T-helper 1 cell treated with Interleukin-12 subunit alpha and Interleukin-12 subunit beta and Interleukin-4 antibody, amounts not matched to agents 30 ng/mL and 1 ng/mL, for 36 hours (primary cell): ENCODE measurements at regions not wholly inside any gene's neighbourhood (a gene's known extent, or its start where the extent isn't known, plus 50 kb on each side); places are given as distances from the start of the nearest gene placed in this dataset.
"Not testable (repeated sequence)": the region's sequence is repeated elsewhere in the genome, so short reads cannot be mapped to it uniquely, and the experiment has no call there.

Source experiments
- intact Hi-C: fragments of 100-400 bp; cut with micrococcal nuclease; formaldehyde crosslinking; loops from one replicate; pipeline ENCODE4 v1.15.1; 2024

DNA sequence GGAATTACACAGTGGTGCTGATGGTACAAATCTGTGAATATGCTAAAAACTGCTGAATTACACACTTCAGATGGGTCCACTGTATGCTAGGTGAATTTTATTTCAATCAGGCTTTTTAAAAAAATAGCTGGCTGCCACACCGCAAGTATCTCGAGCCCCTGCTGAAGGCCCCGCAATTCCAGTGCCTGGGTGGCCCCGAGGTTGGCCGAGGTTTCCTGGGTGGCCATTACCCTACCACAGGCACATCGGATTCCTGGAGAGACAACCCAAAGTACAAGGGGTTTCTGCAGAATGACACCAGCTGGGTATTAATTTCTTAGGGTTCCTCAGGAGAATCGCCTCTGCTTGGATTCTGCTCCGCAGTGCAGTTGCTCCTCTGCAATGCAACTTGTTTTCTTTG, 127.8 kb downstream of the C16orf95 start:
- intact Hi-C loops, result no loop called here

DNA sequence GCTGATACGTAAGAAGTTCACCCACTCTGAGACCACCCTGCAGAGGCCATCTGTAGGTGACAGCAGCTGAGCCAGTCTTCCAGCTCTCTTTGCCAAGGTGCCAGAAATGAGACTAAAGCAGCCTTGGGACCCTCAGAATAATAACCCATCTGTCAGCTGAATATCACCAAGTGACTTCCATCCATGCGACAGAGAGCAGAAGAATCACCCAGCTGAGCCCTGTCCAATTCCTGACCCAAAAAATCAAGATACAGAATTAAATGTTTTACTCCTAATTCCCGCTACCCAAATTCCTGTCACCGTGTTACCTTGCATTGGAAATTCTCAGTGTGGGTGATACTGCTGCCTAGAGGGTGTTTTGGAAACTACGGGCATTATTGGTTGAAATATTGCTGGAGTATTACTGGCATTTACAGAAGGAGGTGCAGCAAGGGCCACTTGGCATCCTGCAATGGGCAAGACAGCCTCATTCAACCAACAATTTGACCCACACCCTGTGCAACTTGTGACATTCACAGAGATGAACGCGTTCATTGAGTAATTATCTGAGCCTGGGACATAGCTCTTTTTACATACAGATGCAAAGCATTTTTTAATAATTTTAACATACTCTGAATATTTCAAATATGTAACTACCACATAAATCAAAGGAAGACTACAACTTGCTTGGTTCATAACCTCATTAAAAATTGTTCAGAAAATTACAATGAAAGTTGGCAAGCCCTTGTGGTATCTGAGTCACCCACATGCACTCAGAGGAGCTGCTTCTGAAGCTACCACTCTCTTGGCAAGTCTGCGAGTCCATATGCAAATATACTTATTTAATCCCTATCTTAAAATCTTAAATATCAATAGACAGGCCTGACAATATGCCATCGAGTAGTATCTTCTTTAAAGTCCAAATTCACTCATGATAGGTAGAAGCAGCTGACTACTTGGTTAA, 126.6 kb downstream of the C16orf95 start:
- intact Hi-C loops, result no loop called here

DNA sequence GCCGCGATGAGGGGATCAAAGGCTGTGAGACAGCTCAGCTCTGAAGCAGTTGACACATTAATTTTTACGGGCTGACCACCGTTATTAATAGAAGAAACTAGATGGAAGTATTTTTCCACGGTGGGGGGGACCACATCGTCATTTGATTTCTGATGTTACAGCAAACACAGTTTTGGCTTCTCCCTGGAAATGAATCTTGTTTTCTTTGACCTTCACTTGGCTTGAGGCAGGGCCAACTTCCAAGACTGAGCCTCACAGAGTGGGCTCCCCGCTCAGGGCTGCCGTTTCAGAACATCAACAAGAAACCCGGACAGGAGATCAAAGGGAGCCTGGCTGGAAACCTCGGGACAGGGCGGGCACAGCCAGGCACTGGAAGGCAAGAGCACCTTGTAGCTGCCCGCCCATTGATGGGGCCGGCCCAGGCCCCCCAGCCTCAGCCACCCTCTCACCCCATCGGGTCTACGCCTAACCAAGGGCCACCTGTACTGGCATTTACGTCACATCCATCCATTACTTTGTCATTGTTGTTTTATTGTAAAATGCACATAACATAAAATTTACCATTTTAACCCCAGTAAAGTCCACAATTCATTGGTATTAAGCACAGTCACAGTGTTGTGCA, 124.6 kb downstream of the C16orf95 start:
- intact Hi-C loops, result no loop called here

DNA sequence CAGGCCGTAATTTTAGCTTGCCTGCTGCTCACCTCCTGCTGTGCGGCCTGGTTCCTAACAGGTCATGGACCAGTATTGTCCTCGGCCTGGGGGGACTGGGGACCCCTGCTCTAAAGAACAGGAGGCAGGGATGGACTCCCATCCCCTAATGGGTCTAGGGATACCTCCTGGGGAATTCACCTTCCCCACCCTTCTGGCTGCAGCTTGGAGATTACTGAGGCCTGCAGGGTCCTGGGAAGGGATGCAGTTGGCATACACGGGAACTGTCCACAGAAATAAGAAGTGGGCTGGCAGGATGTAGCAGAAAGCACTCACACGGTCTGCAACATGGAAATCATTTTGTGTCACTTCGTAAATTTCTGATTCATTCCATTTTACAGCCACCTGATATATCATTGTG, 123.0 kb downstream of the C16orf95 start:
- intact Hi-C loops, result no loop called here

DNA sequence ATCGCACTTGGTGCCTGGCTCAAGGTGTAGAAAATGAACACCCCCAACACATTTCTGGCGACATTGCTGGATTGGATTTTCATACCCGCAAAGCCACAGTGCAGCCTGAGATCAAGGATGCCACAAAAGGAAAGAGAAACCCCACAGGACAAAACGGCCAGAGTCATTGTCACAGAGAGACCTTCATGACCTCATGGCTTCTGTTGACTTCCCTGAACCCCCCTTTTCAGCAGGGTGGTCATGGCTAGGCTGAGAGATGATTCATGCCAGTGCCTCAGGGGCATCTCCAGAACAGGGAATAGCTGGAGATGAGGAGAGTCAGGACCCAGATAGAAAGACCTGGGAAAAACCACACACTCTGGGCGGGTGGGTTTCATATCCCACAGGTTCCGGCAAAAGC, 122.0 kb downstream of the C16orf95 start:
- intact Hi-C loops, result no loop called here

DNA sequence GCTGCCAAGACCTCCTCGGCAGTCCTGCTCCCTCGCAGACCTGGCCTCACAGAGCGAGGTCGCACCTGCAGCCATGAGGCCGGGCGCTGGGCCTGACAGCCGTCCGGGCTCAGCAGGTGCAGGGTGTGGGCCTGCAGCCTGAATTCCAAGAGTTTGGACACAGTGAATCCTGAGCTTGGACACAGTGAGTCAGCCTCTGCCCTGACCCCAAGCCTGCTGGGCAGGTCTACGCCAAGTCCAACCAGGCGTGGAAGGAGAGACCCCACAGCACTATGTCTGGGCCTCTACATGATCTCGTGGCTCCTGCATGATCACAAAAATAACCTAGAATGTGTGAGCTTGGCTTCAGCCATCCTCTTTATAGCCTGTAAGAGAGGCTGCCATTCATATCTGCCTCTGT, 121.0 kb downstream of the C16orf95 start:
- intact Hi-C loops, result no loop called here

DNA sequence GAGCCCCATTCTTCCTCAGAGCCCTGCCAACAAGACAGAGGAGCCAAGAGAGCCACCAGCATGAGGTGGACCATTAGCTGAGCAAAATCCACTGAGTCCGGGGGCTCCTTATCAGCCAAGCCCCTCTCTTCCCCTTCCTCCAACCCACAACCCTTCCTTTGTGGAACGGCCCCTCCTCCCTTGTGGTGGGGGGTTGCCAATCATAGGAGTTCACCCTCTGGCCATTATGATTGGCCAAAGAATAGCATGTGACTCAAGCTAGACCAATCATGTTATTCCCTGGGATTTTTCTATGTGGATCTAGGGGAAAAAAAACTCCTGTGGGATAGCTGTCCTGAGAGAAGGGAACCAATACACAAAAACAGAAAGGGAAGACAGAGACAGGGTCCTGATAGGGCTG, 120.5 kb downstream of the C16orf95 start:
- intact Hi-C loops, result no loop called here

DNA sequence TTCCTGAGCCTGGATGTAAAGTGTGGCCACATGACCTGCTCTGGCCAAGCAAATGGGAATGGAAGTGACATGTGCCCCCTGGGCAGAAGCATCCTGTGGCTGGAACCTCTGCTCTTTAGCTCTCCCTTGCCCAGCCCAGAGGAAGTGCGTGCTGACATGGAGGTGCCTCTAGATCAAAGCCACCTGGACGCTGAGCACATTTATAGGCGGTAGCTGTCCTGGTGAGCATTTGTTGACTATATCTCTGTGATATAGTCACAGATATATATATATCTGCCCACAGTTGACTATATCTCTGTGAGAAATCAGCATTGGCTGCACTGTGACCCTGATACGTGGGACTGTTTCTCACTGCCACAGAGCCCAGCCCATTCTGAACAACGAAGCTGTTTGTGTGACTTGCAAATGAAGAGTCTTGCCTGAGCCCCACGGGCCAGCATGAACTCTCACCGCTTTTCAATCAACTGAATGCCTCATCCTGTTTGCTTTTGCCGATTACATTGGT, 118.8 kb downstream of the C16orf95 start:
- intact Hi-C loops, result no loop called here

DNA sequence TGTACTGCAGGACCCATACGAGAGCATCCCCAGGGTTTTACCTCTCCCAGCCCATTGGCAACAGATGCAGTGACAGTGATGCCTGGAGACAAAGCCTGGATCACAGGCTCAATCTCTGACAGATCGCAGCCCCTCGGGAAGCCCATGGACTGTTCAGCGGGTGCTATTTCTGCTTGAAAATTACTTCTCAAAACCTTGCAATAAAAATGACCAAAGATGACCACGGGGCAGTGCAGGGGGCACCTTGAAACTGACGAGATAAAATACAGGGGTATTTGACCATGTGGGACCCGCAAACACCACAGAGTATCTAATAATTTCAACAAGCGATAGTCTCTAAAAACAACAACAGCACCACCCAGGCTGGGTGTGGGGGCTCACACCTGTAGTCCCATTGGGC, 118.3 kb downstream of the C16orf95 start:
- intact Hi-C loops, result no loop called here

DNA sequence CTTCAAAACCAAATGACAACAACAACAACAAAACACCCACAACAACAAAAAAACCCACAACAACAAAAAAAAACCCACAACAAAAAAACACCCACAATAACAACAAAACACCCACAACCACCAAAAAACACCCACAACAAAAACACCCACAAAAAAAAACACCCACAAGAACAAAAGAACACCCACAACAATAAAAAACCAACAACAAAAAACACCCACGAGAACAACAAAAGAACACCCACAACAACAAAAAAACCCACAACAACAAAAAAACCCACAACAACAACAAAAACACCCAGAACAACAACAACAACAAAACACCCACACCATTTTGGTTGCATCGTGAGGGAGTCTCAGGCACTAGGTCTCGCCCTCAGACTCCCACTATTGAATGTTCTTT, 117.8 kb downstream of the C16orf95 start:
- intact Hi-C loops, result no loop called here

DNA sequence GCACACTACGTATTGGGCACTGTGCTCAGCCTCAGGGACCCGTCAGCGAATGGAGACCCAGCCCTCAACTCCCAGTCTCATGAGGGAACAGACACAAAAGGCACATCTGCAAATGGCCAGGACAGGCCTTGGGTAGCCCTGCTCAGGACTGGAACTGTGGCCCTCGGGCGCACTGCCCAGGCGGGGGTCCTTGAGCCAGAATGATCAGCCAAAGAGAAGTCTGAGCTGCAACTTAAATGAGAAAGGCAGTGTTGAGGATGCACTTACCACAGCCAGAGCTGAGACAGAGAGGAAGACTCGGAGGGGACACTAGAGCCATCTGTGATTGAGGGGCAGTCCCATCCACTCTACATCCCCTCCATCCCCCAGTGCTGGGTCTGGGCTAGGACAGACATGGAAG, 117.3 kb downstream of the C16orf95 start:
- intact Hi-C loops, result loop anchor here (5.0 kb wide), 2 partner anchors 437 to 638 kb away; no protein-coding TSS in a partner anchor

DNA sequence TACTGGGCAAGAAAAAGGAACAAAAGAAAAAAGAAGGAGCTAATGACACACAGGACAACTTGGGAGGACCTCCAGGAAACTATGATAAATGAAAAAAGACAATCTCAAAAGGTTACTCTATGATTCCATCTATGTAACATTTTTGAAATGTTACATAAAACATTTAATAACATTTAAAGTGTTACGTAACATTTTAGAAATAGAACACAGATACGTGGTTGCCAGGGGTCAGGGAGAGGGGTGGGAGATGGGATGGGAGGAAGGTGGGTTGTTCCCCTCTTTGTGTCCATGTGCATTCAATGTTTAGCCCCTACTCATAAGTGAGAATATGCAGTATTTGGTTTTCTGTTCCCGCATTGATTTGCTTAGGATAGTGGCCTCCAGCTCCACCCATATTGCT, 116.6 kb downstream of the C16orf95 start:
- intact Hi-C loops, result loop anchor here (5.0 kb wide), 2 partner anchors 437 to 638 kb away; no protein-coding TSS in a partner anchor

DNA sequence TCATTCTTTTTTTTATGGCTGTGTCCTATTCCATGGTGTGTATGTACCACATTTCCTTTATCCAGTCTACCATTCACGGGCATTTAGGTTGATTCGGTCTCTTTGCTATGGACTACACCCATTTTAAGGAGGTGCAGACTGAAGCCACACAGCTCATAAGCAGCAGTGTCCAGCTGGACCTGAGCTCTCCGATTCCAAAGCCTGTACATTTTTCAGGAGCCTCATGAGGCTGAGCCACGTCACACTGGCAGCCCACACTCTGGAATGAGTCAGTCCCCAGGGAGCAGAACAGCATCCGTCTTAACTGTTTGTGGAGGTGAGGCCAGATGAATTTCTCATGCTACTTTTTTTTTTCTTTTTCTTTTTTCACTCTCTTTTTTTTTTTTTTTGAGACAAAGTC, 116.1 kb downstream of the C16orf95 start:
- intact Hi-C loops, result loop anchor here (5.0 kb wide), 2 partner anchors 436 to 639 kb away; no protein-coding TSS in a partner anchor

DNA sequence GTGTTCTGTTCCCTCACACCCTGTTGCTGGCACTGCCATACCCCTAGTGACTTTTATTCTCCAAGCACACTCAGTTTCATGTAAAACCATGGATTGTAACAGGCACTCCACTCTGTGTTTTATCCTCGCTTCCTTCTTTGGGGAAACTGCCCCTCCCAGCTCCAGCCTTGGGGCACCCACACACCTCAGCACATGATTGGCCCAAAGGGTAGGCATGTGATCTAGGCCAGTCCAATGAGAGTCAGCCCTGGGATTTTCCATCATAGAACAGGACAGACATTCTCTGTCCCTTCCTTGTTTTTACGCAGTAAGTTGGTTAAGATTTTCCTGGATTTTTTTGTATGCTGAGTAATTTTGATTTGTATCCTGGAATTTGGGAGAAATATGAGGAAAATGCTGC, 115.4 kb downstream of the C16orf95 start:
- intact Hi-C loops, result loop anchor here (5.0 kb wide), 2 partner anchors 436 to 639 kb away; no protein-coding TSS in a partner anchor

DNA sequence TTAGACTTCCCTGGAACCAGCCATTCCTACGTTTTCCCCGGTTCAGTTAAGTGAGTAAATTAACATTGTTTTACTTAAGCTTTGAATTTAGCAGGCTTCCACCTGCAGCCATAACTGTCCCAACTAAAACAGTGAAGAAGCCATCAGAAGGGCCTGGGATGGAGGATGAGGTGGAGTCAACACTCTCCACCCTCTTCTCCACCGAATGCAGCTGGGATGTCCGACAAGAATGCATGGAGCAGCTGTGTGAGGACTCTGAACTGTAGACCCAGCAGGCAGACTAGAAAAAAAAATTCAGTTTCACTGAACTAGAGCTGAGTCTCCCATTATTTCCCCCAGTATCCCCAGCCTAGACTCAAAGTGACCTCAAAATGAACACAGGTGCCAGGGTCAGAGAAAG, 114.8 kb downstream of the C16orf95 start:
- intact Hi-C loops, result loop anchor here (5.0 kb wide), 2 partner anchors 435 to 640 kb away; no protein-coding TSS in a partner anchor

DNA sequence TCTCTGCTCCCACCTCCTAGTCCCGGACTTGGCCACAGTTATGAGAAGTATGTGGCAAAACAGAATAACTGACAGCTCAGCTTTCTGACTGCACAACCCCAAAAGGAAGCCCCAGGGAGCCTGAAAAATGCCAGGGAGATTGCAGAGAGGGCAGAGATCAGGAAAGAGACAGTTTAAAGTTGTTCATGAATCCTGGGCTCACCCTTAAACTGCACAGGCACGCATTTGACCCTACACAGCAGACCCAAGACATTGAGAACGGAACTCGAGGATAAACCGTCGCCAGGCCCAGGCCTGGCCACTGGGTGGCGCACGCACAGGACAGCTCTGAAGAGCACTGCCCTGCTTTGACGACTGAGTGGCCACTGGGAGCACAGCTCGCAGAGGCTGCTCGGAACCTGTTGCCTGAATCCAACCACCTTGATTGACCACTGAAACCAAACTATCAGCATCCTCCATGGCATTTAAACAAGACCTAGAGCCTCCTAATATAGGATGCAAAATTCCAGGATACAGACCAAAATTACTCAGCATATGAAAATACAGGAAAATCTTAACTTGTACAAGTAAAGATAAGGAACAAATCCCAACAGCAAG, 114.0 kb downstream of the C16orf95 start:
- intact Hi-C loops, result loop anchor here (1.0 to 5.0 kb wide), 3 partner anchors 75 to 641 kb away; no protein-coding TSS in a partner anchor

DNA sequence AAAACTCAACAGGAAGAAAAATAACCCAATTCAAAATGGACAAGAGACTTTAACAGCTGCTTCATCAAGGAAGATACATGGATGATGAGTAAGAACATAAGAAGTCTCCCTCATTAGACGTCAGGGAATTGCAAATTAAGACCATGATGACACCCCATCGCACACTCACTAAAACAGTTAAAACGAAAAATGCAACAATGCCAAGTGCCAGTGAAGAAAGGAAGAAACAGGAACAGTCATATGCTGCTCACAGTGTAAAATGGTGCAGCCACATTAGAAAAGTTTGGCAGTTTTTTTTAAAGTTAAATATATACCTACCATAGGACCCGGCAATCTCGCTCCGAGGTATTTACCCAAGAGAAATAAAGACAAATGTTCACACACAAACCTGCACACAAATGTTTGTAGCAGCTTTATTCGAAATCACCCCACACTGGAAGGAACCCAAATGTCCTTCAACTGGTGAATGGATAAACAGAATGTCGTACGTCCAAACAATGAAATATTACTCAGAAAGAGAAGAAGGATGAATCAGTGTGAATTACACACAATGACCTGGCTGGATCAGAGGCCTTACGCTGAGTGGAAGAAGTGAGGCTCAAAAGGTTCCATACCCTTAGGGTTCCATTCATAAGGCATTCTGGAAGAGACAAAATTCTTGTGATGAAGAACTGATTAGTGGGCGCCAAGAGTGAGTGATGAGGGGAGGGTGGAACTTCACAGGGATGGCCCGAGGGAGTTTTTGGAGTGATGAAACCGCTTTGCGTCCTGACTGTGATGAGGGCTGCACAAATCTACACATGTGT, 110.3 kb downstream of the C16orf95 start:
- intact Hi-C loops, result no loop called here

DNA sequence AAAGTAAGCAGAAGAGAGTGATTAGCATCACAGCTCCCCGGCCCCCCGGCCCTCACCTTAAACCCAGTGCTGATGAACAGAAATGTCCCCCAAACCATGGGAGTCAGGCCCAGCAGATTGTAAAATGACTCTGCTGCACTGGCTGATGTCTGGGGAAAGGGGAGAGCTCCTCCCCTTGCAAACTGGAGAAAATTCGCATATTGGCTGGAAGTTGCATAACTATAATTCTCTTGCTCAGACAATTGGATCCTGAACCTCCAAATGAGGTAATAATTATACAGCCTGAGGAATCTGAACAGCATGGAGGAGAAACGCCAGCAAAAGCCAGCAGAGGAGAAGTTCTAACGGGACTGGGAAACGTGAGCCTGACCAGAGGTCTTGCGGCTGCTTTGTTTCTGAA, 109.7 kb downstream of the C16orf95 start:
- intact Hi-C loops, result no loop called here

DNA sequence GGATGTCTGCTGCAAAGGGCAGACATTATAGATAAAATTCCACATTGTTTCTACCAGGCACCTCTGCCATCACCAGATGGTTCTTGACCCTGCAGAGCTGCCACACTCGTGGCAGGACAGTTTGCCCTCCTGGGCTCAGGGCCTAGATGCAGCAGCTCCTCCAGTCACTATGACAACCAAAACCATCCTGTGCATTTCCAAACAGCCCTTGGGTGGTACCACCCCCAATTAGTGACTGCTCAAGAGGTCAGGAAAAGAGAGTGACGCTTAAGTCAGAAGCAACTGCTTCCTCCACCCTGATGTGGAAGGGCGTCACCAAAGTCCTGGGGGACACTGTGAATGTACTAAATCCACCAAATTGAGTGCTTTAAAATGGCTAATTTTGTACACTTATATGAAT, 109.2 kb downstream of the C16orf95 start:
- intact Hi-C loops, result no loop called here

DNA sequence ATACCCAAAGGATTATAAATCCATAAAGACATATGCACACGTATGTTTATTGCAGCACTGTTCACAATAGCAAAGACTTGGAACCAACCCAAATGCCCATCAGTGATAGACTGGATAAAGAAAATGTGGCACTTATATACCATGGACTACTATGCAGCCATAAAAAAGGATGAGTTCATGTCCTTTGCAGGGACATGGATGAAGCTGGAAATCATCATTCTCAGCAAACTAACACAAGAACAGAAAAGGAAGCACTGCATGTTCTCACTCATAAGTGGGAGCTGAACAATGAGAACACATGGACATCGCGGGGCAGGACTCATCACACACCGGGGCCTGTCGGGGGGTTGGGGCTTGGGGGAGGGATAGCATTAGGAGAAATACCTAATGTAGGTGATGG, 108.2 kb downstream of the C16orf95 start:
- intact Hi-C loops, result not testable (repeated sequence)
